ENCODE measurements at regions not wholly inside any gene's neighbourhood (a gene's known extent, or its start where the extent isn't known, plus 50 kb on each side); places are given as distances from the start of the nearest gene placed in this dataset.

DNA sequence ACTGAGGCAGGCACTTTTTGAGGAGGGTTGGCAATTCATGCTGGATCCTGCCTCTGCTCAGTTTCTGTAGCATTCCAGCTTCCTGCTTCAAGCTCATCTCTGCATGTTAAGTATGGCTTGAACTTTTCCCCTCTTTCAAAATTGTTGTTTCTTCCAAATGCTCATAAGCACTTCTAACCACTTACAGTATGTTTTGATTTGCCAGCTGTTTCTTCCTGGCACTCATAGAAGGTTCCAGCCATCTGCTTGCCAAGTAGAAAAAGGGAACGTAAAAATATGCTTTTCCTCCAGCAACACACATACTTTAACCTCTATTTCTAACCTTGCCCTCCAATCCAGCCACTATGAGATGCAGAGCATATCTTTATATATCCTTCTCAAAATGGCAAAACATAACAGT, 692.6 kb upstream of the COBL start:
- Histone ChIP-seq H3K4me1 (replicated peaks) (no peaks in the 10 kb centered on the region), H3K36me3 (no peaks in the 10 kb centered on the region), H3K4me3 (no peak overlapping the region), H3K27me3 (replicated peaks; ENCODE audit: insufficient read depth) (no peaks in the 10 kb centered on the region), H3K9me3 (no peaks in the 10 kb centered on the region), H3K27ac (no peak overlapping the region)
- no peak for DNase-seq (ENCODE audit: low spot score)
- no peak for TF ChIP-seq POLR2A (IDR thresholded peaks at IDR 0.05)
- no peak for TF ChIP-seq POLR2AphosphoS5 (IDR thresholded peaks at IDR 0.05)
- TF ChIP-seq, protein P1, sequence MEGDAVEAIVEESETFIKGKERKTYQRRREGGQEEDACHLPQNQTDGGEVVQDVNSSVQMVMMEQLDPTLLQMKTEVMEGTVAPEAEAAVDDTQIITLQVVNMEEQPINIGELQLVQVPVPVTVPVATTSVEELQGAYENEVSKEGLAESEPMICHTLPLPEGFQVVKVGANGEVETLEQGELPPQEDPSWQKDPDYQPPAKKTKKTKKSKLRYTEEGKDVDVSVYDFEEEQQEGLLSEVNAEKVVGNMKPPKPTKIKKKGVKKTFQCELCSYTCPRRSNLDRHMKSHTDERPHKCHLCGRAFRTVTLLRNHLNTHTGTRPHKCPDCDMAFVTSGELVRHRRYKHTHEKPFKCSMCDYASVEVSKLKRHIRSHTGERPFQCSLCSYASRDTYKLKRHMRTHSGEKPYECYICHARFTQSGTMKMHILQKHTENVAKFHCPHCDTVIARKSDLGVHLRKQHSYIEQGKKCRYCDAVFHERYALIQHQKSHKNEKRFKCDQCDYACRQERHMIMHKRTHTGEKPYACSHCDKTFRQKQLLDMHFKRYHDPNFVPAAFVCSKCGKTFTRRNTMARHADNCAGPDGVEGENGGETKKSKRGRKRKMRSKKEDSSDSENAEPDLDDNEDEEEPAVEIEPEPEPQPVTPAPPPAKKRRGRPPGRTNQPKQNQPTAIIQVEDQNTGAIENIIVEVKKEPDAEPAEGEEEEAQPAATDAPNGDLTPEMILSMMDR (IDR thresholded peaks at IDR 0.05): no peak
- WGBS: 46% methylated on average over 1 of the region's 1 CpG
- intact Hi-C loops (cut with DNase I): no loop called here

DNA sequence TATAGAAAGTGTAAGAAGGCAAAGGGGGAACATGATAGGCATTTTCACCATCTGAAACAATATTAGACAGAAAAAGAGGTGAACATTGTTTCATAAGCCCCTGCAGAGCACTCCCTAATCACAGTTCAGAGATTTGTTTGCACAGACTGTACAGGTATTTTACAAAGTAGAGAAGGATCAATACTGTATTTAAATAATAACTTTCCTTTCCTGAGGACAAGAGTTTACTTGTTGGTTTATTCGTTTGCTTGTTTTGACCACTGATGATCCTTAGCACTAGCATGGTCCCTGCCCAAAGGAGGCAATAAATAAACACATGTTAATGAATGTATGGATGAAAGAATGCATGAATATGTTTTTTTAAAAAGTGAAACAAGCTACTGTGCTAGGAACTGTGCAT, 690.1 kb upstream of the COBL start:
- intact Hi-C loops (cut with DNase I): no loop called here
- no peaks in the 10 kb centered on the region for H3K4me1 ChIP-seq (replicated peaks)
- no peaks in the 10 kb centered on the region for H3K27me3 ChIP-seq (replicated peaks; ENCODE audit: insufficient read depth)
- 74% methylated on average over 1 of the region's 1 CpG for WGBS
- no peaks in the 10 kb centered on the region for H3K36me3 ChIP-seq
- H3K4me3 ChIP-seq: no peak overlapping the region
- no peaks in the 10 kb centered on the region for H3K9me3 ChIP-seq
- TF ChIP-seq, protein P1 (IDR thresholded peaks at IDR 0.05): no peak
- TF ChIP-seq POLR2AphosphoS5 (IDR thresholded peaks at IDR 0.05) (no peak), POLR2A (IDR thresholded peaks at IDR 0.05) (no peak)
- H3K27ac ChIP-seq: no peak overlapping the region
- no peak for DNase-seq (ENCODE audit: low spot score)

DNA sequence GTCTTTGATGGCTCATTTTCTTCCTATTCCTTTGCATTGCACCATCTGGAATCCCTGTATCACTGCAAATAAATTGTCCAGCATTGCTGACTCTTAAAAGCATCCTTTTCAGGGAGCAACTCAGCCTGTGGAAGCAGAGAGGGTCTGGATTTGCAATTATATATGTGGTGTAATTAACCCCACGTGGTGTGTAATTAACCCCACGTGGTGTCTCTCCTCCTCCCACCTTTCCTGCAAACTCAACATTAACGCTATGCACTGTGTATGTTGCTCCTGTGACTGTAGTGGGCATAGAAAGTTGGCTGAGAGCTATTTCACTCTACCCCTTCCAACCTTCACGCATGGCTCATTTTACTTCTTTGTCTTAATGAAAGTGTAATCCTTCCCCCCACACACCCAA, 689.0 kb upstream of the COBL start:
- WGBS: 75% methylated on average over 4 of the region's 4 CpGs
- intact Hi-C loops (cut with DNase I): no loop called here
- H3K9me3 ChIP-seq: no peaks in the 10 kb centered on the region
- no peaks in the 10 kb centered on the region for H3K36me3 ChIP-seq
- no peaks in the 10 kb centered on the region for H3K27me3 ChIP-seq (replicated peaks; ENCODE audit: insufficient read depth)
- no peaks in the 10 kb centered on the region for H3K4me1 ChIP-seq (replicated peaks)
- no peak for TF ChIP-seq POLR2A (IDR thresholded peaks at IDR 0.05)
- no peak for TF ChIP-seq POLR2AphosphoS5 (IDR thresholded peaks at IDR 0.05)
- TF ChIP-seq, protein P1 (IDR thresholded peaks at IDR 0.05): no peak
- H3K27ac ChIP-seq: no peak overlapping the region
- no peak overlapping the region for H3K4me3 ChIP-seq
- no peak for DNase-seq (ENCODE audit: low spot score)

DNA sequence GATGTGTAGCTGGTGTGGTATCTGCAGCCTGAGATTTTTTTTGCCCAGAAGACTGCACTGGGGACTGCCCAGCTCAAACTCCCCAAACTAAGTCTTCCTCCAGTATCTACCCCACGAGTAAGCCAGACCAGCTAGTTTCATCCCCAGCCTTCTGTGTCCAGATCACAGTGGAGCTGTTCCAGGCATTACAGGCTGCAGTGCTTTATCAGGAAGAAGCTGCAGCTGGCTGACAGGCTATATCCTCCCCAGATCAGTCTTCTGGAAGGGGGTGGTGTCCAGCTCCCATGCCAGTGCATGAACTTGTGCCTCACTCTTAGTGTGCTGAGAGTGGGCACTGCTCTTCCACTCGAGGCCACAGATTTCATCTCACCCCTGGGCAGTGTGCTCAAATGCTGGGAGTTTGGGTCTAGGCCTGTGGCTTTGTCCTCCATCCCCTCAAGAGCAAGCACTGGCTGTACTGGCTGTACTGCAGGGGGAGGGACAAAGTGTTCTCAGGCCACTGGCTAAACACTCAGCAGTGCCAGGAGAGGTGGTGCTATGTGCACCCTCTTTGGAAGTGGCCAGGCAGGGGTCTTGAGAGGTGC, 679.1 kb upstream of the COBL start:
- Histone ChIP-seq H3K27me3 (replicated peaks; ENCODE audit: insufficient read depth) (no peaks in the 10 kb centered on the region), H3K9me3 (no peaks in the 10 kb centered on the region), H3K36me3 (no peaks in the 10 kb centered on the region), H3K4me3 (no peak overlapping the region), H3K4me1 (replicated peaks) (no peaks in the 10 kb centered on the region), H3K27ac (no peak overlapping the region)
- no peak for DNase-seq (ENCODE audit: low spot score)
- intact Hi-C loops (cut with DNase I): no loop called here
- no peak for TF ChIP-seq POLR2AphosphoS5 (IDR thresholded peaks at IDR 0.05)
- no peak for TF ChIP-seq POLR2A (IDR thresholded peaks at IDR 0.05)
- 52% methylated on average over 2 of the region's 2 CpGs for WGBS

DNA sequence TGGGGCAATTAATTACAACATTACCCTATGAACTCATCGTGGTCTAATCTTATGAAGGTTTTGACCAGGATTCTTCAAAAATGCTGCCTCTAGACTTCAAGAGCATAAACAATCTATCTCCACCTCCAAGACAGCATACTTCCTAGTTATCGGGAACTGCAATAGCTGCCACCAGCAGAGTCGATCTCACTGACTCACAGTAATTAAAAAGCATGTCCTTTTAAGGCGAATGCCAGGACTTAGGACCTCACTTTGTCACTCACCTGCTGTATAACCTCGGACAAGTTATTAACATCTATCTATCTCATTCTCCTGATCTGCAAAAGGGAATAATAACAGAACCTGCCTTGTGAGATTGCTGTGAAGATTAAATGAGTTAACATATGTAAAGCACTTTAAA, 666.0 kb upstream of the COBL start:
- TF ChIP-seq, protein P1 (IDR thresholded peaks at IDR 0.05): no peak
- TF ChIP-seq POLR2A (IDR thresholded peaks at IDR 0.05): no peak
- TF ChIP-seq POLR2AphosphoS5 (IDR thresholded peaks at IDR 0.05): no peak
- Histone ChIP-seq H3K36me3 (no peaks in the 10 kb centered on the region), H3K4me1 (replicated peaks) (no peaks in the 10 kb centered on the region), H3K9me3 (no peaks in the 10 kb centered on the region), H3K4me3 (no peak overlapping the region), H3K27me3 (replicated peaks; ENCODE audit: insufficient read depth) (no peaks in the 10 kb centered on the region), H3K27ac (no peak overlapping the region)
- 56% methylated on average over 5 of the region's 5 CpGs for WGBS
- DNase-seq (ENCODE audit: low spot score): no peak
- intact Hi-C loops (cut with DNase I): no loop called here
